ENCODE measurements at regions not wholly inside any gene's neighbourhood (a gene's known extent, or its start where the extent isn't known, plus 50 kb on each side); places are given as distances from the start of the nearest gene placed in this dataset.

DNA sequence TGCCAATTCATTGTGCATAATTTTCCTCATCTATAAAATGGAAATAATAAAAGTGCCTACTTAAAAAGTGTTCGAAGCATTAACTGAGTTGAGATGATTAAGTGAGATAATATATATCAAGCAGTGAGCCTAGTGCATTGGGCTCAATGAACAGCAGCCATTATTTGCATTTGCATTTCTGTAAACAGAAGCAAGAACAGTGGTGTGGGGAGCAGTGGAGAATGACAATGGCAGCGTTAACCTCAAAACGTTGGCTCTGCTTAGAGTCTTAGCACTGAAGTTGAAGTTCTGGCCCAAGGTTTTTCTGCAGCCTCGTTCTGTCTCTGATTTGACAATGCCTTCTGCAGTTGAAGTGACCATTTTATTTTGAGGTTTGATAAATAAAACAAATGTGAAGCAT, 466.3 kb upstream of the ONECUT1 start:
- Histone ChIP-seq H3K27me3 (ENCODE audit: insufficient read depth, low read length) (no peaks in the 10 kb centered on the region), H3K4me3 (ENCODE audit: low read length in 2 of 2) (no peak overlapping the region), H3K27ac (ENCODE audit: low read depth, low read length) (no peak overlapping the region), H3K9me3 (ENCODE audit: control insufficient read depth in 1 of 2, low read length in 2 of 2) (no peaks in the 10 kb centered on the region), H3K36me3 (ENCODE audit: insufficient read depth, low read length) (no peaks in the 10 kb centered on the region), H3K4me1 (ENCODE audit: insufficient read depth, low read length) (no peaks in the 10 kb centered on the region)
- intact Hi-C loops (cut with micrococcal nuclease): no loop called here
- DNase-seq: no peak
- no peaks in the 10 kb centered on the region for H3K4me1 Mint-ChIP-seq
- no peaks in the 10 kb centered on the region for H3K27me3 Mint-ChIP-seq
- no peak overlapping the region for H3K27ac Mint-ChIP-seq
- ChIA-PET POLR2A (ENCODE audit: partially characterized antibody) (no interaction called here), CTCF (ENCODE audit: partially characterized antibody) (no interaction called here)
- H3K9me3 Mint-ChIP-seq: no peaks in the 10 kb centered on the region
- no peaks in the 10 kb centered on the region for H3K36me3 Mint-ChIP-seq
- H3K4me3 Mint-ChIP-seq: no peak overlapping the region

DNA sequence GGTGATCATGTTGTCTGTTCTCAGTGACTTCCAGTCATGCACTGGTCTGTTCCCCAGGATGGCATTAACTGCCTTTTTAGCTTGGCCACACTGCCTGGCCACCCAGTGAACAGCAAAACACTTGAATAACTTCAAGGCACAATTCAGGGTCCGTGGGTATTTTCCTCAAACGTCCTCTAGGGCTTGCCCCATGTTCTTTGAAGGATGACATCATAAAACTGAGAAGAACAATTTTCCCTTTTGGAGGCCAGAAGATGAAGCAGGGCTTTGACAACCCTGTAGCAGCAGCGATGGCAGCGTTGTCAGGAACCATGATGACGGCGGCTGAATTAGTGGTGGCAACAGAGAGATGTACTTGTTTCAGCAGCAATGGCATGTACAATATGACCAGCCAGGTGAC, 465.9 kb upstream of the ONECUT1 start:
- Mint-ChIP-seq H3K36me3 (no peaks in the 10 kb centered on the region), H3K27me3 (no peaks in the 10 kb centered on the region), H3K4me1 (no peaks in the 10 kb centered on the region), H3K9me3 (no peaks in the 10 kb centered on the region), H3K4me3 (no peak overlapping the region), H3K27ac (no peak overlapping the region)
- Histone ChIP-seq H3K27ac (ENCODE audit: low read depth, low read length) (no peak overlapping the region), H3K4me1 (ENCODE audit: insufficient read depth, low read length) (no peaks in the 10 kb centered on the region), H3K36me3 (ENCODE audit: insufficient read depth, low read length) (no peaks in the 10 kb centered on the region), H3K27me3 (ENCODE audit: insufficient read depth, low read length) (no peaks in the 10 kb centered on the region), H3K9me3 (ENCODE audit: control insufficient read depth in 1 of 2, low read length in 2 of 2) (no peaks in the 10 kb centered on the region), H3K4me3 (ENCODE audit: low read length in 2 of 2) (no peak overlapping the region)
- ChIA-PET CTCF (ENCODE audit: partially characterized antibody) (no interaction called here), POLR2A (ENCODE audit: partially characterized antibody) (no interaction called here)
- no peak for DNase-seq
- intact Hi-C loops (cut with micrococcal nuclease): no loop called here

DNA sequence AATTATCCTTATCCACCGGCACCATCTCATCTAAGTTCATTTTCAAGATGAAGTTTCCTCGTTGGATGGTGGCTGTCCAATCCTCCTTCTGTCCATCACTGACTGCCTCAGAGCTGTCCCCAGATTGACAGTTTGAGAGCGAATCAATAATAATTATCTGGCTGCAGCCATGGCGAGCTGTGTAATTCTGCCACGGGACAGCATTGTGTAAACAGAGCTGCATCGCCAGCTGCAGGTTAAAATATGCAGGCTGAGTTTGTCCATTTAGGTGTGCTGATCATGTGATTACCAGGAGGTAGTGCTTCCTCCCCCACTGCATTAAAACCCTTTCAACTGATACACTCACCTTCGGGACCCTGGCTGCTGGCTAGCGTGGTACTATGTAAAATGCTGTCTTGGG, 461.9 kb upstream of the ONECUT1 start:
- no peaks in the 10 kb centered on the region for H3K9me3 ChIP-seq (ENCODE audit: control insufficient read depth in 1 of 2, low read length in 2 of 2)
- no peaks in the 10 kb centered on the region for H3K4me1 Mint-ChIP-seq

DNA sequence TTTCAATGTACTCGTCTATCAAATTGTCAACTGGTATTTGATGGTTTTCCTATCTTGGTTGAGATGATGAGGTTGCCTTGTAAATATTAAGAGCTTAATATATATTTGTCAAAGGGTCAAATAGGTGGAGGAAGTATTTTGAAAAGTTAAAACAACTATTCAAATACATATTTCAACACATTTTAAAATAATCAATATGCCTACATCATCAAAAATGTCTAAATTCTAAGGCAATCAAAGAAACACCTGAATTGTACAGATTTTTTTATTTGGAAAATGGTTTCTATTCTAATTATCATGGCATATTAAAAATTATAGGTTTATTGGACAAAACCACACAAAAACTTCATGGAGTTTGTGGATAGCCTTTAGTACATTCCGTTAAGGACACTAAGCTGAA, 461.4 kb upstream of the ONECUT1 start:
- H3K27me3 ChIP-seq (ENCODE audit: insufficient read depth, low read length): no peaks in the 10 kb centered on the region
- CTCF ChIA-PET (ENCODE audit: partially characterized antibody): no interaction called here

More for the DNA sequence above, 461.9 kb upstream of the ONECUT1 start:
- H3K4me3 ChIP-seq (ENCODE audit: low read length in 2 of 2): no peak overlapping the region
- ChIA-PET CTCF (ENCODE audit: partially characterized antibody) (no interaction called here), POLR2A (ENCODE audit: partially characterized antibody) (no interaction called here)
- Mint-ChIP-seq H3K4me3 (no peak overlapping the region), H3K36me3 (no peaks in the 10 kb centered on the region), H3K27me3 (no peaks in the 10 kb centered on the region), H3K9me3 (peaks cover 0 to 3% (median 0%) of the 10 kb centered on the region in 8 donors), H3K27ac (no peak overlapping the region)
- intact Hi-C loops (cut with micrococcal nuclease): no loop called here
- peak in 1 of 5 donors; percentile 17 for DNase-seq
- no peaks in the 10 kb centered on the region for H3K36me3 ChIP-seq (ENCODE audit: insufficient read depth, low read length)
- no peaks in the 10 kb centered on the region for H3K27me3 ChIP-seq (ENCODE audit: insufficient read depth, low read length)
- H3K4me1 ChIP-seq (ENCODE audit: insufficient read depth, low read length): no peaks in the 10 kb centered on the region
- no peak overlapping the region for H3K27ac ChIP-seq (ENCODE audit: low read depth, low read length)

DNA sequence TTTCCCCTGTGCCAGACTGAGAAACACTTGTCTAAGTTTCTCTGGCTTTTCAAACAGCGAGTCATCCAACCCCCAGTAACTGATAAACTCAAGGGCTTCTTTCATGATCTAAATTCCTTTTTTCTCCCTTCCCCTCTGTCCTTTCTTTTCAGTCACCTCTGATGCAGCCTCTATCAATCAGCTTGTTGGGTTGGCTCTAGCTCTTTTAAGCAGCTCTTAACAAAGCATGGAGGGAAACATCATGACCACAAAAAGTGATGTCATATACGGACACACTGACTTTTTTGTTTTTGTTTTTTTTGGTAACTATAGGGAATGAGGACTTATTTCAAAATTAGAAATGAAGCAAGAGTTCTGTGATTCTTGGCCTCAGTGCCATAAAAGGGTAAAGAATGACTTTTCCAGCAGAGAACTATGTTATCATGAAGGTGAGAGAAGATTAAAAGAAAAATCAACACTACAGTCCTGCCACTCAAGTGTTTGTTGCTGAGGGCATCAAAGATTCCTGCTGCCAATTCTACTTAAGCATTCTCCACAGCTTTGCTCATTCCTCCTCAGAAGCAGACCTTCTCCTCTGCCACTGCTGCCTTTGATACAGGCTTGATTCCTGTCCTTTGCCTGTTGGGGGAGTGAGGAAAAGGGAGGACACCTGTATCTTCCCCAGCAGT, 457.0 kb upstream of the ONECUT1 start:
- ChIA-PET CTCF (ENCODE audit: partially characterized antibody) (no interaction called here), POLR2A (ENCODE audit: partially characterized antibody) (no interaction called here)
- no peak overlapping the region for H3K4me3 ChIP-seq (ENCODE audit: low read length in 2 of 2)

More for the DNA sequence above, 461.4 kb upstream of the ONECUT1 start:
- H3K4me3 Mint-ChIP-seq: no peak overlapping the region
- H3K4me1 ChIP-seq (ENCODE audit: insufficient read depth, low read length): no peaks in the 10 kb centered on the region
- H3K9me3 Mint-ChIP-seq: peaks cover 0 to 3% (median 0%) of the 10 kb centered on the region in 8 donors
- H3K4me3 ChIP-seq (ENCODE audit: low read length in 2 of 2): no peak overlapping the region
- POLR2A ChIA-PET (ENCODE audit: partially characterized antibody): no interaction called here
- no peak for DNase-seq
- H3K27me3 Mint-ChIP-seq: no peaks in the 10 kb centered on the region
- intact Hi-C loops (cut with micrococcal nuclease): no loop called here
- H3K27ac Mint-ChIP-seq: no peak overlapping the region
- no peak overlapping the region for H3K27ac ChIP-seq (ENCODE audit: low read depth, low read length)
- H3K4me1 Mint-ChIP-seq: no peaks in the 10 kb centered on the region
- H3K36me3 ChIP-seq (ENCODE audit: insufficient read depth, low read length): no peaks in the 10 kb centered on the region
- H3K36me3 Mint-ChIP-seq: no peaks in the 10 kb centered on the region
- H3K9me3 ChIP-seq (ENCODE audit: control insufficient read depth in 1 of 2, low read length in 2 of 2): no peaks in the 10 kb centered on the region

DNA sequence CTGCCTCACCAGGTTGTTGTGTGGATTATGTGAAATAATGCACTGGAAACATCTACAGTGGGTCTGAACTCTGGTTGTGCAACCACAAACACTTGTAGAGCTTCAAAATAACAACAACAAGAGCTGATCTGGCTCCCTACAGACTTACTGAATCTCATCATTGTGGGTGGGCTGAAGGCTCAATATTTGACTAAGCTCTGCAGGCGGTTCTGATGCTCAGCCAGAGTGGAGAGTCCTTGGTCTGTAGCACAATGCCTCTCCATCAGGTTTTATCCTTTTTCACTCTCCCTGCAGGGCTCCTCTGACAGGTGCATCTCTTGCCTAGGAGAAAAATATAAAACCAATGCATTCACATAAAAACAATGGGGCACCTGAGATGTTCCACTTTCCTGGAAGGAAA, 456.3 kb upstream of the ONECUT1 start:
- Histone ChIP-seq H3K27ac (ENCODE audit: low read depth, low read length) (no peak overlapping the region), H3K36me3 (ENCODE audit: insufficient read depth, low read length) (no peaks in the 10 kb centered on the region), H3K27me3 (ENCODE audit: insufficient read depth, low read length) (no peaks in the 10 kb centered on the region), H3K9me3 (ENCODE audit: control insufficient read depth in 1 of 2, low read length in 2 of 2) (no peaks in the 10 kb centered on the region), H3K4me1 (ENCODE audit: insufficient read depth, low read length) (no peaks in the 10 kb centered on the region), H3K4me3 (ENCODE audit: low read length in 2 of 2) (no peak overlapping the region)
- CTCF ChIA-PET (ENCODE audit: partially characterized antibody): no interaction called here
- POLR2A ChIA-PET (ENCODE audit: partially characterized antibody): no interaction called here
- Mint-ChIP-seq H3K36me3 (no peaks in the 10 kb centered on the region), H3K4me3 (no peak overlapping the region), H3K9me3 (peaks cover 0 to 4% (median 1%) of the 10 kb centered on the region in 8 donors), H3K27ac (no peak overlapping the region), H3K4me1 (no peaks in the 10 kb centered on the region), H3K27me3 (no peaks in the 10 kb centered on the region)
- DNase-seq: no peak
- intact Hi-C loops (cut with micrococcal nuclease): no loop called here

More for the DNA sequence above, 457.0 kb upstream of the ONECUT1 start:
- H3K27me3 Mint-ChIP-seq: no peaks in the 10 kb centered on the region
- no peaks in the 10 kb centered on the region for H3K4me1 ChIP-seq (ENCODE audit: insufficient read depth, low read length)
- H3K36me3 ChIP-seq (ENCODE audit: insufficient read depth, low read length): no peaks in the 10 kb centered on the region
- no peak overlapping the region for H3K27ac Mint-ChIP-seq
- no peaks in the 10 kb centered on the region for H3K9me3 ChIP-seq (ENCODE audit: control insufficient read depth in 1 of 2, low read length in 2 of 2)
- no peak overlapping the region for H3K27ac ChIP-seq (ENCODE audit: low read depth, low read length)
- no peaks in the 10 kb centered on the region for H3K36me3 Mint-ChIP-seq
- no peaks in the 10 kb centered on the region for H3K4me1 Mint-ChIP-seq
- intact Hi-C loops (cut with micrococcal nuclease): no loop called here
- no peak for DNase-seq
- H3K27me3 ChIP-seq (ENCODE audit: insufficient read depth, low read length): no peaks in the 10 kb centered on the region
- peaks cover 0 to 4% (median 1%) of the 10 kb centered on the region in 8 donors for H3K9me3 Mint-ChIP-seq
- no peak overlapping the region for H3K4me3 Mint-ChIP-seq

DNA sequence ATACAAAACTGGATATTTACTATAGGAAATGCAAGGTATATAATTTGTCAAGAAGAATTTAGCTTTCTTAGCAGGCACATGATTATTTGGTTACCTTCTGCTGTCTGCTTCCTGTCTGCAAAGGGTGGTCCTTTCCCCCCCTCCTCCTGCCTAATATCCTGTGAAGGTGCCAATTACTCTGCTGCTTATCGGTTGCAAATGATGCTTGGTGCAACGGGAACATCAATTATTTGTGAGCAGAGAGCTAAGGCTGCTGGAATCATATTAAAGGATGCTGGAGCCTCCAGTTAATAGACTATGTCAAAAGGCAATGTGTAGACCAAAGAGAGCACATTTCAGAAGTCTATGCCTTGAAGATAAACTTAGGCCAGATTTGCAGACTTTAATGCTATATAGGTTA, 443.7 kb upstream of the ONECUT1 start:
- H3K4me1 Mint-ChIP-seq: no peaks in the 10 kb centered on the region
- no peaks in the 10 kb centered on the region for H3K27me3 Mint-ChIP-seq
- ChIA-PET CTCF (ENCODE audit: partially characterized antibody) (interaction anchor here (1.3 kb wide), 1 partner anchor 10 kb away, joined by 3 read pairs; no protein-coding TSS in a partner anchor), POLR2A (ENCODE audit: partially characterized antibody) (no interaction called here)
- no peak overlapping the region for H3K4me3 Mint-ChIP-seq
- H3K9me3 Mint-ChIP-seq: peaks cover 0 to 2% (median 0%) of the 10 kb centered on the region in 8 donors
- H3K9me3 ChIP-seq (ENCODE audit: control insufficient read depth in 1 of 2, low read length in 2 of 2): no peaks in the 10 kb centered on the region
- no peaks in the 10 kb centered on the region for H3K36me3 ChIP-seq (ENCODE audit: insufficient read depth, low read length)
- H3K27ac Mint-ChIP-seq: no peak overlapping the region
- no peak for DNase-seq
- no peaks in the 10 kb centered on the region for H3K27me3 ChIP-seq (ENCODE audit: insufficient read depth, low read length)
- no peak overlapping the region for H3K4me3 ChIP-seq (ENCODE audit: low read length in 2 of 2)
- no peak overlapping the region for H3K27ac ChIP-seq (ENCODE audit: low read depth, low read length)
- intact Hi-C loops (cut with micrococcal nuclease): no loop called here
- H3K4me1 ChIP-seq (ENCODE audit: insufficient read depth, low read length): no peaks in the 10 kb centered on the region
- H3K36me3 Mint-ChIP-seq: no peaks in the 10 kb centered on the region

DNA sequence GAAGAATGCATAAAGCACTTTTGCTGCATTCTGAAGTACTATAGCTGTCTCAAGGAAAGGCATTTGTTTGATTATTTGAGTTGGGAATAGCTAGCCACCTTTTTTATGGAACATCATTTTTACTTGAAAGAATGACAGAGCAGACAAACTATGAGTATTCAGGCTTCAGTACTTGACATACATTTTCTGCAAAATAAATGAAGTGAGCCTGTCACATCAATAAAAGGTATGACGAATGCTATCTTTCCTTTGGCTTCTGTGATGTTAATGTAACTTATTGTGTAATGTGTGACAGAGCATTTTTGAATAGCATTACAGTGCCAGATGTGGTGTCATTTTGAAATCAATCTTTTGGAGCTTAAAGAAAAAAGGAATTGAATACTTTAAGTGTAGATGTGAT, 440.3 kb upstream of the ONECUT1 start:
- Mint-ChIP-seq H3K4me1 (no peaks in the 10 kb centered on the region), H3K9me3 (peaks cover 0 to 2% (median 0%) of the 10 kb centered on the region in 8 donors), H3K27ac (no peak overlapping the region), H3K4me3 (no peak overlapping the region), H3K36me3 (no peaks in the 10 kb centered on the region), H3K27me3 (no peaks in the 10 kb centered on the region)
- H3K36me3 ChIP-seq (ENCODE audit: insufficient read depth, low read length): no peaks in the 10 kb centered on the region
- no peaks in the 10 kb centered on the region for H3K9me3 ChIP-seq (ENCODE audit: control insufficient read depth in 1 of 2, low read length in 2 of 2)
- intact Hi-C loops (cut with micrococcal nuclease): no loop called here
- H3K4me3 ChIP-seq (ENCODE audit: low read length in 2 of 2): no peak overlapping the region
- H3K27ac ChIP-seq (ENCODE audit: low read depth, low read length): no peak overlapping the region
- DNase-seq: no peak
- H3K27me3 ChIP-seq (ENCODE audit: insufficient read depth, low read length): no peaks in the 10 kb centered on the region
- no peaks in the 10 kb centered on the region for H3K4me1 ChIP-seq (ENCODE audit: insufficient read depth, low read length)
- CTCF ChIA-PET (ENCODE audit: partially characterized antibody): no interaction called here
- POLR2A ChIA-PET (ENCODE audit: partially characterized antibody): no interaction called here

Measured in CD4-positive, alpha-beta memory T cell (primary cell).